Neural cell (in vitro differentiated cells): ENCODE measurements at regions not wholly inside any gene's neighbourhood (a gene's known extent, or its start where the extent isn't known, plus 50 kb on each side); places are given as distances from the start of the nearest gene placed in this dataset.
A peak's percentile ranks its signal among the peaks of the same experiment; 100 is the strongest.

Experiments
- H2AFZ ChIP-seq: fragments of 200-600, 300-800 bp; sonication (generic), shearing (Covaris generic); 2 replicates; pipeline ENCODE4 v1.6.0; 2014; ENCODE audit warnings: low read depth, mild to moderate bottlenecking, antibody characterized with exemption, low read length, moderate library complexity
- H3F3A ChIP-seq: fragments of 200-600 bp; shearing (Covaris generic); 2 replicates; pipeline ENCODE4 v1.6.1; 2016; ENCODE audit warnings: mild to moderate bottlenecking, moderate library complexity, mixed read lengths, antibody characterized with exemption, low read length; ENCODE audit not compliant: insufficient read depth, poor library complexity, severe bottlenecking
- H3K27ac ChIP-seq: fragments of 200-600, 300-800 bp; sonication (generic), shearing (Covaris generic); 2 replicates; pipeline ENCODE4 v1.5.1; 2014; ENCODE audit warnings: mild to moderate bottlenecking, low read length, moderate library complexity
- H3K27me3 ChIP-seq: fragments of 300-800, 200-600 bp; sonication (generic), shearing (Covaris generic); 2 replicates; pipeline ENCODE4 v1.6.0; 2014; ENCODE audit warnings: mild to moderate bottlenecking, low read depth, low read length, moderate library complexity; ENCODE audit not compliant: insufficient read depth
- H3K36me3 ChIP-seq: fragments of 300-800, 200-600 bp; sonication (generic), shearing (Covaris generic); 2 replicates; pipeline ENCODE4 v1.5.1; 2014; ENCODE audit warnings: mild to moderate bottlenecking, antibody characterized with exemption, low read length, moderate library complexity; ENCODE audit not compliant: insufficient read depth
- H3K4me2 ChIP-seq: fragments of 300-800, 200-600 bp; sonication (generic), shearing (Covaris generic); 2 replicates; pipeline ENCODE4 v1.6.0; 2014; ENCODE audit warnings: mild to moderate bottlenecking, low read length
- H3K4me3 ChIP-seq: fragments of 300-800, 200-600 bp; sonication (generic), shearing (Covaris generic); 2 replicates; pipeline ENCODE4 v1.5.1; 2014; ENCODE audit warnings: mild to moderate bottlenecking, low read length, moderate library complexity
- H3K79me2 ChIP-seq: fragments of 200-600 bp; shearing (Covaris generic); replicated peaks from 2 replicates; pipeline ENCODE4 v1.6.0; 2014; ENCODE audit warnings: mild to moderate bottlenecking, low read length, moderate library complexity; ENCODE audit not compliant: insufficient read depth
- H3K9ac ChIP-seq: fragments of 300-800, 200-600 bp; sonication (generic), shearing (Covaris generic); 2 replicates; pipeline ENCODE4 v1.6.1; 2016; ENCODE audit warnings: mild to moderate bottlenecking, low read length, mixed read lengths
- H3K9me2 ChIP-seq: fragments of 200-600 bp; shearing (Covaris generic); 2 replicates; pipeline ENCODE4 v1.6.1; 2016; ENCODE audit warnings: mild to moderate bottlenecking, low read length, mixed read lengths; ENCODE audit not compliant: insufficient read depth
- H3K9me3 ChIP-seq: fragments of 200-600, 300-800 bp; sonication (generic), shearing (Covaris generic); 2 replicates; pipeline ENCODE4 v1.6.1; 2016; ENCODE audit warnings: mild to moderate bottlenecking, mixed run types, low read length, moderate library complexity, mixed read lengths
- H4K20me1 ChIP-seq: fragments of 200-600 bp; shearing (Covaris generic); 2 replicates; pipeline ENCODE4 v1.6.1; 2016; ENCODE audit warnings: mild to moderate bottlenecking, mixed run types; ENCODE audit not compliant: insufficient read depth
- EP300 ChIP-seq: fragments of 450-650 bp; conservative IDR thresholded peaks from 2 replicates; pipeline ENCODE4 v1.6.1; 2014; ENCODE audit warnings: antibody characterized with exemption, mild to moderate bottlenecking, moderate library complexity; ENCODE audit not compliant: poor library complexity, severe bottlenecking
- EZH2 ChIP-seq: fragments of 200-600, 300-800 bp; shearing (Covaris generic), sonication (generic); IDR thresholded peaks from 2 replicates; pipeline ENCODE4 v1.6.1; 2014; ENCODE audit warnings: antibody characterized with exemption, low read length, borderline replicate concordance, mild to moderate bottlenecking; ENCODE audit not compliant: insufficient read depth, poor library complexity, severe bottlenecking
- MXI1 ChIP-seq: fragments of 450-650 bp; conservative IDR thresholded peaks from 2 replicates; pipeline ENCODE4 v1.6.1; 2014; ENCODE audit warnings: antibody characterized with exemption, mild to moderate bottlenecking; ENCODE audit not compliant: poor library complexity, severe bottlenecking
- POLR2AphosphoS5 ChIP-seq: IDR thresholded peaks from 2 replicates; pipeline ENCODE4 v1.6.1; 2012
- RAD21 ChIP-seq: fragments of 450-650 bp; conservative IDR thresholded peaks from 2 replicates; pipeline ENCODE4 v1.6.1; 2014; ENCODE audit warnings: antibody characterized with exemption, mild to moderate bottlenecking, moderate library complexity
- SMC3 ChIP-seq: fragments of 450-650 bp; conservative IDR thresholded peaks from 2 replicates; pipeline ENCODE4 v1.6.1; 2014; ENCODE audit warnings: antibody characterized with exemption, mild to moderate bottlenecking, moderate library complexity; ENCODE audit not compliant: poor library complexity
- TAF1 ChIP-seq: IDR thresholded peaks from 2 replicates; pipeline ENCODE4 v1.6.1; 2012; ENCODE audit warnings: low read depth
- TF ChIP-seq, protein P1 (sequence below): fragments of 450-650 bp; IDR thresholded peaks from 2 replicates; pipeline ENCODE4 v1.5.1; 2014; ENCODE audit warnings: antibody characterized with exemption, mild to moderate bottlenecking, moderate library complexity; ENCODE audit not compliant: poor library complexity, severe bottlenecking
- TF ChIP-seq, protein P2 (sequence below): IDR thresholded peaks from 2 replicates; pipeline ENCODE4 v1.6.1; 2012; ENCODE audit warnings: borderline replicate concordance

DNA sequence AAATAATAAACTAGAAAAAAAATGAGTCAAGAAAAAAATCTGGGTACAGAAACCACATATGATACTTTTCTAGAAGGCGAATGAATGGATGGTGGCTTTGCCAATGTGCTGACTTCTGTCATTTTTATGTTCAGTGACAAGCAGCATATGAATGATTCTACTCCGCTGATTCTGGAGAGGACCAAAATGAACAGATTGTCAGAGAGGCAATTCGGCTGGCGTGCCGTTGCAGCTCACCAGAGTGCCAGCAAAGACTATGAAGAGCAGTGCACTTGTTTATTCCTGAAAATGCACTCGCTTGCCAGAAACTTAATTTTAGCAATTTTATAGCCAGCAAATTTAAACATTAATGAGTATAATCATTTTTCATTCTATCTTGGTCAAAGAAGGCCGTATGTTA lies 105.9 kb upstream of the NYAP2 start:
- TF ChIP-seq, protein P1, sequence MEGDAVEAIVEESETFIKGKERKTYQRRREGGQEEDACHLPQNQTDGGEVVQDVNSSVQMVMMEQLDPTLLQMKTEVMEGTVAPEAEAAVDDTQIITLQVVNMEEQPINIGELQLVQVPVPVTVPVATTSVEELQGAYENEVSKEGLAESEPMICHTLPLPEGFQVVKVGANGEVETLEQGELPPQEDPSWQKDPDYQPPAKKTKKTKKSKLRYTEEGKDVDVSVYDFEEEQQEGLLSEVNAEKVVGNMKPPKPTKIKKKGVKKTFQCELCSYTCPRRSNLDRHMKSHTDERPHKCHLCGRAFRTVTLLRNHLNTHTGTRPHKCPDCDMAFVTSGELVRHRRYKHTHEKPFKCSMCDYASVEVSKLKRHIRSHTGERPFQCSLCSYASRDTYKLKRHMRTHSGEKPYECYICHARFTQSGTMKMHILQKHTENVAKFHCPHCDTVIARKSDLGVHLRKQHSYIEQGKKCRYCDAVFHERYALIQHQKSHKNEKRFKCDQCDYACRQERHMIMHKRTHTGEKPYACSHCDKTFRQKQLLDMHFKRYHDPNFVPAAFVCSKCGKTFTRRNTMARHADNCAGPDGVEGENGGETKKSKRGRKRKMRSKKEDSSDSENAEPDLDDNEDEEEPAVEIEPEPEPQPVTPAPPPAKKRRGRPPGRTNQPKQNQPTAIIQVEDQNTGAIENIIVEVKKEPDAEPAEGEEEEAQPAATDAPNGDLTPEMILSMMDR: no peak
- TF ChIP-seq, protein P2, sequence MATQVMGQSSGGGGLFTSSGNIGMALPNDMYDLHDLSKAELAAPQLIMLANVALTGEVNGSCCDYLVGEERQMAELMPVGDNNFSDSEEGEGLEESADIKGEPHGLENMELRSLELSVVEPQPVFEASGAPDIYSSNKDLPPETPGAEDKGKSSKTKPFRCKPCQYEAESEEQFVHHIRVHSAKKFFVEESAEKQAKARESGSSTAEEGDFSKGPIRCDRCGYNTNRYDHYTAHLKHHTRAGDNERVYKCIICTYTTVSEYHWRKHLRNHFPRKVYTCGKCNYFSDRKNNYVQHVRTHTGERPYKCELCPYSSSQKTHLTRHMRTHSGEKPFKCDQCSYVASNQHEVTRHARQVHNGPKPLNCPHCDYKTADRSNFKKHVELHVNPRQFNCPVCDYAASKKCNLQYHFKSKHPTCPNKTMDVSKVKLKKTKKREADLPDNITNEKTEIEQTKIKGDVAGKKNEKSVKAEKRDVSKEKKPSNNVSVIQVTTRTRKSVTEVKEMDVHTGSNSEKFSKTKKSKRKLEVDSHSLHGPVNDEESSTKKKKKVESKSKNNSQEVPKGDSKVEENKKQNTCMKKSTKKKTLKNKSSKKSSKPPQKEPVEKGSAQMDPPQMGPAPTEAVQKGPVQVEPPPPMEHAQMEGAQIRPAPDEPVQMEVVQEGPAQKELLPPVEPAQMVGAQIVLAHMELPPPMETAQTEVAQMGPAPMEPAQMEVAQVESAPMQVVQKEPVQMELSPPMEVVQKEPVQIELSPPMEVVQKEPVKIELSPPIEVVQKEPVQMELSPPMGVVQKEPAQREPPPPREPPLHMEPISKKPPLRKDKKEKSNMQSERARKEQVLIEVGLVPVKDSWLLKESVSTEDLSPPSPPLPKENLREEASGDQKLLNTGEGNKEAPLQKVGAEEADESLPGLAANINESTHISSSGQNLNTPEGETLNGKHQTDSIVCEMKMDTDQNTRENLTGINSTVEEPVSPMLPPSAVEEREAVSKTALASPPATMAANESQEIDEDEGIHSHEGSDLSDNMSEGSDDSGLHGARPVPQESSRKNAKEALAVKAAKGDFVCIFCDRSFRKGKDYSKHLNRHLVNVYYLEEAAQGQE: no peak
- no peak for TF ChIP-seq EP300
- TF ChIP-seq MXI1: no peak
- TF ChIP-seq RAD21: no peak
- no peak for TF ChIP-seq EZH2
- Histone ChIP-seq H3K9me2 (no peaks in the 10 kb centered on the region), H3K27me3 (peaks cover 5% of the 10 kb centered on the region), H3K9me3 (no peaks in the 10 kb centered on the region), H3K36me3 (no peaks in the 10 kb centered on the region), H3K4me2 (no peak overlapping the region), H4K20me1 (no peaks in the 10 kb centered on the region), H3K4me3 (no peak overlapping the region), H2AFZ (no peak overlapping the region), H3K79me2 (no peaks in the 10 kb centered on the region), H3K27ac (no peak overlapping the region), H3F3A (no peaks in the 10 kb centered on the region), H3K9ac (no peak overlapping the region)

DNA sequence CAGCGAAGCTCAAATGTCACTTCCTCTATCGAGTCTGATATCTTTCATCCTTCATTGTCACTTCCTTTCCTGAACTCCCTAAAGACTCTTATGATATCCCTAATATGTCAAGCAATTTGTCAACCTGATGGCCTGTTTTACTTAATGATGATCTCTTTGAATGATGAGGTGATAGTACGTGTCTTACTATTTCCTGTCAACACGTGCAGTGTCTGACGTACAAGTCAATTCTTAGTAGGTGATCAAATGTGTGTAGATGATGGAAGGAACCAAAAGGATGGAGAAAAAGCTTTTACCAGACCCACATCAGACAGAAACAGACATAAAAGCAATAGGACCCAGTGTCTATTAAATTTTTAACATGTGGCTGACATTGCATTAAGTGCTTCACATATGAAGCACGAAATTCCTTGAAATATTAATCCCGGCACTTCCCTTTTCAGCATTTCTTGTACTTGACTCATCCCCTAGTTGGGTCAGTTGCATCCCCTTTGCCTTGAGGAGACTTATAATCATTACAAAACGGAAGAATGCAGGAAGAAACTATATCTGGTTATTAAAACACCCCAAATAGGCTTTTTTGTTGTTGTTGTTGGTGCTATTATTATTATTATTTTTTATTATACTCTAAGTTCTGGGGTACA lies 108.6 kb upstream of the NYAP2 start:
- peaks cover 5% of the 10 kb centered on the region for H3K27me3 ChIP-seq
- no peaks in the 10 kb centered on the region for H3K9me3 ChIP-seq
- no peaks in the 10 kb centered on the region for H3K36me3 ChIP-seq
- H2AFZ ChIP-seq: no peak overlapping the region
- no peak overlapping the region for H3K4me2 ChIP-seq
- H3K4me3 ChIP-seq: no peak overlapping the region
- no peaks in the 10 kb centered on the region for H4K20me1 ChIP-seq
- no peaks in the 10 kb centered on the region for H3F3A ChIP-seq
- no peak overlapping the region for H3K27ac ChIP-seq
- H3K9ac ChIP-seq: no peak overlapping the region
- no peaks in the 10 kb centered on the region for H3K79me2 ChIP-seq
- TF ChIP-seq, protein P1: no peak
- TF ChIP-seq, protein P2: peak; percentile 44
- peak; percentile 99 for TF ChIP-seq EP300
- TF ChIP-seq POLR2AphosphoS5: peak; percentile 100
- TF ChIP-seq SMC3: no peak
- TF ChIP-seq EZH2: no peak
- TF ChIP-seq TAF1: no peak
- peak; percentile 25 for TF ChIP-seq MXI1
- no peak for TF ChIP-seq RAD21
- H3K9me2 ChIP-seq: no peaks in the 10 kb centered on the region
